Left renal cortex interstitium (tissue), 4 donors: ENCODE measurements at regions not wholly inside any gene's neighbourhood (a gene's known extent, or its start where the extent isn't known, plus 50 kb on each side); places are given as distances from the start of the nearest gene placed in this dataset.

Experiments
- DNase-seq, 4 donors: peaks; one replicate each; pipeline ENCODE4 v3.0.0-alpha.2; 2013; ENCODE audit warnings: low read depth in 4 of 4, low spot score in 2 of 4, missing footprints in 1 of 4

- peak in 3 of 4 donors; percentile 19 to 41 (median 24) for DNase-seq
These were observed 52.0 kb downstream of the RPP21 start for GRCh38 chr6:30396833-30397479.

GRCh38 chr6:30397697-30398096, 52.7 kb downstream of the RPP21 start:
- no peak for DNase-seq

GRCh38 chr6:30399390-30400058, 54.6 kb downstream of the RPP21 start:
- DNase-seq: no peak

- DNase-seq: no peak
These were observed 61.0 kb downstream of the RPP21 start for GRCh38 chr6:30405934-30406333.

GRCh38 chr6:30409184-30409583, 64.2 kb downstream of the RPP21 start:
- no peak for DNase-seq

- no peak for DNase-seq
These were observed 66.7 kb downstream of the RPP21 start for GRCh38 chr6:30411515-30412207.

- no peak for DNase-seq
These were observed 70.9 kb upstream of the HLA-E start for GRCh38 chr6:30418448-30418847.

- DNase-seq: no peak
These were observed 64.8 kb upstream of the HLA-E start for GRCh38 chr6:30424549-30424948.
